K562 (cell line): ENCODE measurements at regions not wholly inside any gene's neighbourhood (a gene's known extent, or its start where the extent isn't known, plus 50 kb on each side); places are given as distances from the start of the nearest gene placed in this dataset.

Experiments used
- KAT8 ChIP-seq: fragments of 450-650 bp; IDR thresholded peaks from 2 replicates; pipeline ENCODE4 v1.6.1; 2016; ENCODE audit warnings: low read depth, mild to moderate bottlenecking
- LARP7 ChIP-seq: fragments of 450-650 bp; IDR thresholded peaks from 2 replicates; pipeline ENCODE4 v1.6.1; 2016
- NRF1 ChIP-seq, 2 experiments: fragments of 450-650 bp; IDR thresholded peaks in 1 of 2; conservative IDR thresholded peaks in 1 of 2; 2 replicates each; pipeline ENCODE4 v1.6.1; 2014; ENCODE audit warnings: mild to moderate bottlenecking in 2 of 2
- POLR2AphosphoS2 ChIP-seq: IDR thresholded peaks from 2 replicates; pipeline ENCODE4 v1.6.1; 2012; ENCODE audit warnings: low read length, improper control_type of control experiment
- SMAD3 ChIP-seq: fragments of 450-650 bp; formaldehyde crosslinking; conservative IDR thresholded peaks from 2 replicates; pipeline ENCODE4 v1.4.0; 2020; ENCODE audit warnings: mild to moderate bottlenecking
- SMARCA5 ChIP-seq: fragments of 450-650 bp; IDR thresholded peaks from 2 replicates; pipeline ENCODE4 v1.6.1; 2016
- ZFP1 ChIP-seq: fragments of 450-650 bp; formaldehyde crosslinking; IDR thresholded peaks from 2 replicates; pipeline ENCODE4 v1.4.0; 2020; ENCODE audit warnings: mild to moderate bottlenecking, mixed read lengths
- ZNF324 ChIP-seq: fragments of 250-450 bp; sonication (Bioruptor Pico); IDR thresholded peaks from 2 replicates; pipeline ENCODE4 v1.4.0; 2020; ENCODE audit warnings: mild to moderate bottlenecking

- TF ChIP-seq LARP7 (no peak), POLR2AphosphoS2 (no peak), ZFP1 (CRISPR knock-in tag) (no peak), SMAD3 (no peak), NRF1 (conservative IDR thresholded peaks at IDR 0.05 in 1 of 2, IDR thresholded peaks at IDR 0.05 in 1 of 2) (no peak), SMARCA5 (no peak), ZNF324 (CRISPR knock-in tag) (no peak), KAT8 (no peak)
Measured at GRCh38 chr22:48851933-48852549, 975.6 kb downstream of the BRD1 start.
